NCI-H2227 treated with DMSO at 0.1 percent for 48 hours (cell line): ENCODE measurements at regions not wholly inside any gene's neighbourhood (a gene's known extent, or its start where the extent isn't known, plus 50 kb on each side); places are given as distances from the start of the nearest gene placed in this dataset.

Experiments used
- DNase-seq: peaks from one replicate; lab custom pipeline; 2025; lab: John Stamatoyannopoulos, UW

DNA sequence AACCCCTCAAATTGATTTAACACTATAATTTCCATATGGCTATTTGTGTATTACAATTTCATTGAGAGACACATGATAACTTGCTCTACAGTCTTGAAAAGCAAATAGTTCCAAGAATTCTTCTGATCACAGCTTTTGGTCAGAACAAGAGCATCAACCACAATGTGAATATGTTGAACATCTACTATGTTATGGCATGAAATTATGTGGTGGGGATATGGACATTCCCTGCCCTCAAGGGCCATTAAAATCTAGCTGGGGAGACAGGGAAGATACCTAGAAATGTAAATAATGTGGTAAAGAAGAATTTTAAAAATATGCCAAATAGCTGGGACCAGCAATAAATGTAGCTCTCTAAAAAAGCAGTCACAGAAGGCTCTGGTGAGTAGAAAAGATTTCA is 262.2 kb downstream of the FZD1 start:
- DNase-seq = no peak

DNA sequence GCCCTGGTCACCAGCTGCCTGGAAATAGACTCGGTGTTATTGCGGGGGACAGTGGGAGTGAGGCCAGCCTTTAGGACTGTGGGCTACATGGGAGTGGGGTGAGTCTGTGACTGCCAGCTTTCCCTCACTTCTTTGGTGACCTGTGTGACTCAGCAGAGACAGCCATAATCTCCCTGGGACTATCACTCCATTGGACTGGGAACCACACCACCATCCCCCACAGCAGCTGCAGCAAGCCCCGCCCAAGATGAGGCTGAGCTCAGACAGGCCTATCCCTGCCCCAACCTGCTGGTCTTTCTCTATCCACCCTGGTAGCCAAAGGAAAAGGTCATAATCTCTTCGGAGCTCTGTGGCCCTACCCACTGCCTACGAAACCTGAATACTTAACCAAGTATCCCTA is 263.2 kb downstream of the FZD1 start:
- no peak for DNase-seq

DNA sequence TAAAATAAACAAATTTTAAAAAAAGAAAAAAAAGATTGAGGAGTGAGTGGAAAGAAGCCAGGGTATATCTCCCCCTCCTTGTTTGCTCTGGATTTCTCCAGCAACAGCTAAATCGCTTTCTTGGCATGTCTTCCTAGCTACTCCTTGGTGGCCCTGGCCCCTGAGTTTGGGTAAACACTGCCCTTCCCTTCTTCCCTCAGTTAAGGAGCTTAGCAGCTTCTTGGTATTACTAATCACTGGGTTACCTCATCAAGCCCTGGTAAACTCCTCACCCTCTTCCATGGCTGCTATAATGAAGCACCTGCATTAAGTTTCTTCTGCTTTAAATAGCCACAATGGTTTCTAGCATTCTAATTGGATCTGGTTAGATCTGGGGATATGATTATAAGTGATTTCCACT is 269.8 kb downstream of the FZD1 start:
- DNase-seq = no peak

DNA sequence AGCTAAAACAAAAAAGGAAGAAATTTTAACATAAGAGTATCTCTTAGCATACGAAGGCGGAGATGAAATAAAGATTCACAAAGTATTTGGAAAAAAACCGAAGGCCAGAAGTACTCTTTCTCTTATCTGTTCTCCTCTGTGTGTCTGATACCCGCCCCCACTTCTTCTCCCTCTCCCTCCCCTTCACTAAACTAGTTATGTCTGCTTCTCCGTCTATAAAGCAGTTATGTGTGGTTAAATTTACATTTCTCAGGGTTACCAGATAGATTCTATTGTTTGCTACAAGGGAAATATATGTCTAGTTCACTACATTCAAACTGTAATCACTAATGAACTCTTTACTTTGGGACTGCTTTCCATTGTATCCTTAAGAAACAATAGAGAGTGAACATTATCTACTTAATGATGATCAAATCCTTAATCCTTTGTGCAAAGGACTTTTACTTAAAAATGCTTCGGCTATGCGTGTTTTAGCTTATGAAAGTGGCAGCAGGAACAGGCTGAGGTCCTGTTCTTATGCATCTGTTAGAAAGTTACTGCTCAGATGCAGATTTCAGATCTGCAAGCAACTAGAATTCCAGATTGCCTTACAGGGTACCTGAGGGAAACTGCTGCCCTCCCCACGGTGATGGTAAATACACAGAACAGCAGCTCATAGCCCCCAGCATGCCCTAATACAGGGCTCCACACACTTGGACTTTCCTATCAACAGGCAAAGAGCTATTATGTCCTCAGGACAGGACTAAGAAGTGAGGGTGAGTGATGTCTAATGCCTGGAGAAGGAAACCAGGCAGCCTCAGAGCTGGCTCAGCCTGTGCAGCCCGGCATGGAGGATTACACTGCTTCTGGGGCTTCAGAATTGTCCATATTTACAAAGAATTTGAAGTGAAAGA is 273.3 kb downstream of the FZD1 start:
- no peak for DNase-seq

DNA sequence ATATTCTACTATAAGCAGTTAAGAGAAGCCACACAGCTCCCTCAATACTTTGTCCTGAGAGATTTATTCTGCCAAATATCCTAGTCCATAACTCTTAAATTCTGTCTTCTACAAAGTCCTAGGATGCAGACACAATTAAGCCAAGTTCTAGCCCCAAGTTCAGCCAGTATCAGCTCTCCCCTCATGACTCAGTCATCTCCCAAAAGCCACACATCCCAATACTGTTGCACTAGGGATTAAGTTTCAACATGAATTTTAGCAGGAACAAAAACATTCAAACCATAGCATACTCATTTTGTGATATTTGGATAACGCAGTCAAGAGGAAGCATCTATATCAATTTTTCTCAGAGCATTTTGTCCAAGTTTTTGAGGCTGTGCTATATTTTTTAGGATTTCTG is 277.4 kb downstream of the FZD1 start:
- no peak for DNase-seq

DNA sequence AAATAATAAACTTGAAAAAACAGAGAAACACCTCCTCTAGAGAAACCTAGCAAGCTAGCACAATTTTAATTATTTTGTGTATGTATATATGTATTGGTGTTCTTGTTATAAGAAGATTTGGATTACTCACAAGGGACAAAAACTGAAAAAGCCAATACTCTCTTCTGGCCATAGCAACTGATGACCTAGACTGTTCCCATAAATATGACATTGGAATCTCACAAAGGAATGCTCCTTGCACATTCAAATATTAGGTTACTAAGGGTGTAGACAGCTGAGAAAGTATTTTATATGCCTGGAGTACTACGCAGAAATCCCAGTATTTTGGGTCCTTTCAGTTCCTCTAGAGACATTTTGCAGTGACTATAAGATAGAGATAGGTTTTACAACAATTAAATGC is 279.4 kb downstream of the FZD1 start:
- DNase-seq = no peak

DNA sequence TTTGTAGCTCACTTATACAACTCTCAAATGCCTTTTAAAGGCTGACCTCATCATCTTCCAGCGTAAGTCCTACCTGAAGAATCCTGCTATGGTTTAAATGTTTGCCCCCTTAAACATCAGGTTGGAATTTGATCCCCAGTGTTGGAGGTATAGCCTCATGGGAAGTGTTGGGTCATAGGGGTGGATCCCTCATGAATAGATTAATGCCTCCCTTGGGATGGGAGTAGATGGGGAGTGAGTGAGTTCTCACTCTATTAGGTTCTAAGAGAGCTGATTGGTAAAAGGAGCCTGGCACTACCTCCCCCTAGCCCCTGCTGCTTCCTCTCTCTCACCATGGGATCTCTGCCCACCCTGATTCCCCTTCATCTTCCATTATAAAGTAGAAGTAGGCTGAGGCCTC is 285.6 kb downstream of the FZD1 start:
- DNase-seq = no peak

DNA sequence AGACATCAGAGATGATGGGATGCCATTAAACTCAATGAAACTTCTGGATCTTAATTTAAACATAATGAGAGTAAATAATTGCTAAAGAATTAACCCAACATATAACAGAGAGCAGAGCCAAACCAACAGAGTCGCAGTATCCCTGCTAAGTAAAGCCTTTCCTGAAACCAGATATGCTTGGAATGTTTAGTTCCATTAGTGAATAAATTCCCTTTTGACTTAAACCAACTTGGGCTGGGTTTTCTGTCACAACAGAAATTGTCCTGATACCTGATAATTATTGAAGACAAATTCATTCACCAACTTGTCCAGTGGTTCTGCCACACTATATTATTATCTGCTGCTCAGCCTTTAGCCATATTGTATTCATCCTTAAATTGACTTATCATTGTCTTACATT is 286.7 kb downstream of the FZD1 start:
- no peak for DNase-seq

DNA sequence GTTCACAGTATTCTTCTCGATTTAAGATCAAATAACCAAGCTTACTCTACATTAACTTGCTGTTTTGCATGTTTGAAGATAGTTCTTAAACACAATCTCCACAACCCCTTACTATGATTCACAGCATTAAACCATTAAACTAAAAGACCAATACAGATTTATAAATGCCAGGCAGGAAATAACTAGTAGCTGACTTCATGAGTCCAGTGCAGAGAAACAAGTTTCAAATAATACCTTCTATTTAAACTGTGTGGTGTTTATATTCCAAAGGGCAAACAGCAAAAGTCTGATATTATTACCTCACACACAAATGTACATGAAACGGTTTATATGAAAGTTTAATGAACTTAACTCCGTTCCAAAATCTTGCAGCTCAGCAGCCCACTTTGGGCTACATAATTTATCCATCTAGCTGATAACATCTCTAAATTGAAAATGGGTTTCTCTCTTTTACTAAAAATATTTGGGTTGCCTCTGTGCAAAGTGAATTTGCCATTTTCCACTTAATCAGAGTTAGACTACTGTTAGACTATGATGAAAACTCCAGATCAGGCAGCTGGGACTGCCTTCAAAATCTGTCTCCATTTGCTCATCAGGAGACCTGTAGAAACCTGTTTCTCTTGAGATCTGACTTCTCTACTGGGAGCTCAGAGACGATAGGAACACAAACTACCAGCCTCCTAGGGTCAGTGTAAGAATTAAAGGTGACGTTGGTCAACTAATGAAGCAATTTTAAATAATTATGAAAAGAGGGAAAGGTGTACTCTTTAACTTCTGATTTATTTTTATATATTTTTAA is 287.3 kb downstream of the FZD1 start:
- no peak for DNase-seq

DNA sequence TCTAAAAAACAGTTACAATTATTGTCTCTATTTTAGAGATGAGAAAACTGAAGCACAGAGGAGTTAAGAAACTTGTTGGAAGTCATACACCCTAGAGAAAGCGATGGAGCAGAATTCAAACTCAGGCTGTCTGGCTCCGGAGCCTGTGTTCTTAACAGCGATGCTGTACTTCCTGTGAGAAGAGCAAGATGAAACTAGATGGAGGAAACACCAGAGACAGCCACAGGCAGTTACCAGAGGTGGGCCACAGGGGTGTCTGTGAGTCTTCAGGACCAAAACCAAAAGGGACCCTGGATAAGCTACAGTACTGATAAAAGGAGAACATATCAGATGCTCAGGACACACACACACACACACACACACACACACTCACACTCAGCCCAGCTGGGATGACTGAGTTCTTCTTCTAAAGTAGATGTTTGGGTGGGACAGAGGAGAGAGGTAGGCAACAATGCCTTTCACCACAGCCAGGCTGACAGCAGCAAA is 289.2 kb downstream of the FZD1 start:
- no peak for DNase-seq

DNA sequence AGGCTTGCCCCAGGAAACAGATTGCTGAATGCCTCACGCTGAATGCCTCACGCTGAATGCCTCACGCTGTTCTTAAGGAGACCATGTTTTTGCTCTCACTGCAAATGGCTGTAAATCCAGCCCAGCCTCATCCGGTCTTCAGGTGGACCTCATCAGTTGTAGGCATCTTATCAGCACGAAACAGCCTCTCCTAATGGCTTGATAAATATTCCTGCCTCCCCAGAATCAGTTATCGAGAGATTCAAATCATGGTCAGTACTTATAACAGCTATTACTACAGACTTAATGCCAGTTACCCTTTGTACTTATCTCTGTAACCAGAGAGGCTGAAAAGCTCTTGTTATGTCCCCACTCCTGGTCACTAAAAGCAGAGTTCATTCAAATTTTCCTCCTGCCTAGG is 290.6 kb downstream of the FZD1 start:
- no peak for DNase-seq

DNA sequence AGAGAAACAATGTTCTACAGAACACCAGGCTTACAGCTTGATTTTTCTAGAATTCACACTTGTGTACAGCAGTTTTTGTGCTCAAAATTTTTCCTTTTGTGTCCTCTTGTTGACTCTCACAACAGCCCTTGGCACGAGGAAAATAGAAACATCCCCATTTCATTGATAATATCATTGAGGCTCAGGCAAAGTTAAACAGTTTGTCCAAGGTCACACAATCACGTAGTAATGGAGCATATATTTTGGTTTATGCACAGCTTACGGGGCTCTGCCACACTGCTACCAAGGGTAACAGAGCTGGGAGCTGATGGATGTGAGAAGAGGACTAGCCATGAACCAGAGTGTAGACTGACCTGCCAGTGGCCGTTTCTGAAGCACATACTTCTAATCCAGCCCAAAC is 292.0 kb downstream of the FZD1 start:
- DNase-seq = no peak

DNA sequence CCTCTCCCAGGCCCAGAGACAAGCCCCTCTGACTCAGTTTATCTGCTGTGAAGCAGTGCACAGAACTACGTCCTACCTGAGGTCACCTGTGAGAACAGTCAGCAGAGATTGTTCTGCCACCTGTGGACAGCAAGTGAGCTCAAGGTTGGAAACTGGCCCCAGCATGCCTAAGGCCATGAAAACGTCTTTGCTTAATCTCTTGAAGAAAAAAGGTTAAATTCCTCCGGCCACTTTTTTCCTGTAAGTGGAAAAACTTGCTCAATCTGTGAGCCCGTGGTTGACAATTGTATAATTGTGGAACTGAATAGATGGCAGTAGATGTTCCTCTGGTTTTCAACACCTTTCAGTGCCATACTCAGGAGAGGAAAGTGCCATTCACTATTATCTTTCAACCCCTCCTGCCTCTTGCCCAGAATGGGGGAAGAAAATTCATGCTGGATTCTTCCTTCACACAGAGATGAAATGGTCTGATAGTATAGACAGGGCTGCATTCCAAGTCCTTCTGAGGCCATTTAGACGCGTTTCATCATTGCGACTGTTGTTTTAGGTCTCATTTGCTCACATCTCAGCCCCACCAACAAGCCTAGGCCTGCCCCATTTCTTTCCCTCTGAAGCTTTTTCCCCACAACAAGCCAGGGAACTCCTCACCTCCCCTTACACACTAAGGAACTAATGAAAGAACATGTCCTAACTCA is 292.9 kb downstream of the FZD1 start:
- DNase-seq = no peak

DNA sequence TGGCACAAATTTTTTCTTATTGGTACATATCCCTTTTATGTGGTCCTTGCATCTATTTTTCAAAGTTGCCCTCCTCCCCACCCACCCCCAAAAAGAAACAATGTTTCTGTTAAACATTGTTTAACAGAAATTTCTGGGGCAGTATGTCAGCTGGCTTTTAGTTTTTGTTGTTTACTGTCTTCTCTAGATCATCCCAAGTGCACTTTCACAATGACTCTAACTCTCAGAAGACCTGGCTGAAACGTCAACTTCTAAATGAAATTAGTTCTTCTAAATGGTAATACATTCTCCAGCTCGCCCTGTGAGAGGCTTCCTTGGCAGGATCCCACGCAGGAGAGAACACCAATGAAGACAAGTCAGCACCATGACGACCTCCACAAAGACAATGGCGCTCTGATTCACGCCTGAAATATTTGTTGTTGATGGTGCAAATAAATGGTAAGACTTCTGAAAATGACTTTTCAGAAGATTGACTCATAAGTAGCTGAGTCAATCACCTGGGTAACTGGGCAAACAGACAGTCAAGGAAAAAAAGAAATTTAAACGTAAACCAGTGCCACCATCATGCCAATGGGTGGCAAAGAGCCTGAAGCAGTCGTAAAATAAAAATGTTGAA is 293.7 kb downstream of the FZD1 start:
- DNase-seq = no peak

DNA sequence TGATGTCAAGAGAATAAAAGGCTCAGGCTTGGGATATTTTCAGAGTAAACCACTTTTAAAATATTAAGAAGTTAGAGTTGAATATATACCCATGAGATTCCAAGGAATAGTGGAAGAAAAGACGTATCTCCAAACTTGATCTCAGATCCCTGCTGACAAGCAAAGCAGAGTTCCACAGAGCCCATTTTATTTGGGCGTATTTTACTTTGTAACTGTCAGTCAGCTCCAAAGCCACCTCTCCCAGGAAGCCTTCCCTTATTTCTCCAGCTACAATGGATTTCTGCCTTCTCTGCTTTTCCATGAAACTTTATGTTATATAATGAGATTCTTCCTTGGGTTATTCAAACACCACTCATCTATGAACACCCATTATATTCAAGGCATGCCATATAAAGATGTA is 295.7 kb downstream of the FZD1 start:
- DNase-seq = no peak

DNA sequence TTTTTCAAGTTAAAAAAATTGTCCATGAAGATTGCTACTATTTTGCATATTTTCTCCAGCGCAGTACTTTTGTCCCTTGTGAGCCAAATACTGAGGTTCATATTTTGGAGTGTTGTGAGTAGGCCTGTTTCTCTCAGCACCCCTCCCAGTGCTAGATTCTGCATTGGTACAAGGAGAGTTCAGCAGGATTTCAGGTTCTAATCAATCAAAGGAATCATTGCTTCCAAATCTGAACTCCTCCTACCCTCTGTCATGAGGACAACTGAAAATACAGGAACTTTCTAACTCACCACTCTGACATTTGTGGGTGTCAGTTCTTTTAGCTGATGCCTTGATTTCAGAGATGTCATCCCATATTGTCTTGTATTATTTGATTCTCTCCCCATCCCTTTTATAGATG is 299.9 kb downstream of the FZD1 start:
- no peak for DNase-seq

DNA sequence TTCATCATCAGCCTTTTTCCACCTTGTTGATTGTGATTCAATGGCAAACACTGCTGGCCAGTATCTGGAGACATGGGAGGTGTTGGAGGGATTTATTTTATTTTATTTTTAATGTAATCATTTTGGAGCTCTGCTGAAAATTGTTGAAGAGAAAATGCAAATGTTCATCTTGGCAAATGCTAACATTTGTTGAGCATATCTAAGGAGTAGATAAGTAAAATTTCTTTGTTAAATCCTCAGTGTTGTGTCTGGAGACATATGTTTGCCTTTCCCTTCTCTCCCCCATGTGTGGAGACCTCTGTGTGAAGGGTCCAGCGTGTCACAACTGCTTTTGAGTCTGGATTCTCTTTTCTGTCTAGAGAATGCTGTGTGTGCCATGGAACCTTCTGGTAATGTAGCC is 300.3 kb downstream of the FZD1 start:
- no peak for DNase-seq

DNA sequence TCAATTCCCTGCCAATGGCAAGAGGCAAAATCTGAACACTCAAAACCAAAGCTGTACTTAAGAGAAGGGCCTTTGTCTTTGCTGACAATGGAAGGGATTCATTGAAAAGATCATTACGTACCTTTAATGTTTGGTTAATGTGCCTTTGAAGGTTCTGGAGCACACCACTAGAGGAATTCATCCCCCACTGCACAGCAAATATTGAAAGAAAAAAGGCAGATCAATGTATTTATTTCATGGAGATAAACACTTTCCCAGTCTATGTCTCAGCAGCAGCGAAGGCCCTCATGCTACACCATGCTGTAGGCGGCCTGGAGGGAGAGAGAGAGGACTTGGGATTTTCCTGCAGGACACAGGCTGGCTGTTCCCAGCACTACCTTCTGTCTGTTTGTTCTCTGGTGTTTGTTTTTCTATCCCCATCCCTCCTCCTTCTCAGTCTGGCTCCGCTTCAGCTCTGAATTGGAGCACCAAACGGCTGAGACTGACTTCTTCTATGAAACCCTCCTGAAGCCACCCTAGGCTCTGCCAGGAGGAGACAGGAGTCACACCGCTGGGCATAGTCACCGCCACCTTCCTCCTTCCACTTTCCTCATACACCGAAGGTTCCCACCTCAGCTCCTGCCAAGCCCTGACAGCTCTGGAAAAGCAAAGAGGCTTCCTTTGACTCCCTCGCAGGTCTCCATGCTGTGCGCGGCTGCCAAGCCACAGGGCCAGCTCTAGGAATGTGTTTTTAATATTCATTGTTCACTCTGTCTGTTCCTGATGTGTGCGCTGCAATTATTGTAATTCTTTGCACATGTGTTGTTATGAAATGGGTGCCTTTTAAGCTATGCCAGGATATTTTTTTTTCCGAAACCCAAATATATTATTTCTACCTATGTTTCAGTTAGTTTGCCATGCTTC is 301.5 kb downstream of the FZD1 start:
- DNase-seq = no peak

DNA sequence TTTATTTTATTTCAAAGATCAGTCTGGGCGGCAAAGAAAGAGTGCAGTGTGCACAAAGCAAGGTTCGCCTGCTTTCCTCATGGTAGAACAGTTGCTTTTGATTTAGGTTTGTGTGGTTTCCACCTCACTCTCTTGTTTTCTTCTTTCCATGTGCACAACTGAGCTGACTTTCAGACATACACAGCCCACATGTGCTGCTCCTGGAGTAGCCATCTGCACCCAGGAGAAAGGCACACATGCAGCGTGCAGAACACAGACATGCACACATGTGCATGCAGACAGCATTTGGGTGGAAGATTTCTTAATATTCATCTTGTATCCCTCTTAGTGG is 302.1 kb downstream of the FZD1 start:
- DNase-seq = no peak

DNA sequence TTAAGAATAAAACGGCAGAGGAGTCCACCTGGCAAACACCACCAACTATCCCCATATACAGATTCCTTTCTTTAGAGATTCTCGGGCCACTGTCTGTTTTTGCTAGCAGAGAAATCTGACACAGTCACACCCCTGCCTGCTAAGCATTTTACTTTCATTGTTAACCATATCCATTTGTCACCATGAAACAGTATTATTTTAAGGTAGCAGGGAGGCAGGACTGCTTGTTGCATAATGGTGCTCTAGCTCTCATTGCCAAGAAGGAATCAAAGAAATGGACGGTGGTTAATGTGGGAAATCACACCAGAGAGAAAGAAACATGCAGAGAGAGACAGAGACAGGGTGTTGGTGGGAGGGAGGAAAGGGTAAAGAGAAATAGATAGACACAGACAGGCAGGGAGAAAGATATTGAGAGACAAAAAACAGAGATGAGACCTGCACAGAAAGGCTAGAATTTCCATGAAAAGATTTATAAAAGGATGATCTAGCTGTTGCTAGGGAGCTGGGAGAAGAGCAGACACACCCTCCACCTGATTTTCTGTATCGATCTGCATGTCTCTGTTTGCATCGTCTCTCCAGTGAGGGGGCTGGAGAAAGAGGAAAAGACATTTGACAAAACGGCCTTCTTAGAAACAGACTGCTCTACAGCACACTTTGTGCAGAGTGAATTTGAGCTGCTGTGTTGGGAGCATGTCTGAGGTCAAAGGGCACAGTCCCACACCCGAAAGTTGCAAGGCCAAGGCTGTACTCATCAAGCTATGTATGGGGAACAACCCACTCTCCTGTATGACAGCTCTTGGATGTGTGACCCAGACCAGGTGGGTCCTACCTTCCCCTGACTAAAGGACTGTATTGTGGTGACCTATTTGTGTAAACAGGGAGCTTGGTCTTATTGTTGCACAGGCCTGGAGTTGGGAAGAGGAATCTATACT is 303.1 kb downstream of the FZD1 start:
- DNase-seq = no peak
